ENCODE measurements at regions not wholly inside any gene's neighbourhood (a gene's known extent, or its start where the extent isn't known, plus 50 kb on each side); places are given as distances from the start of the nearest gene placed in this dataset.
A peak's percentile ranks its signal among the peaks of the same experiment; 100 is the strongest.

GRCh38 chr3:30187366-30187765 is 419.0 kb upstream of the TGFBR2 start:
- H3K27me3 ChIP-seq (replicated peaks): no peaks in the 10 kb centered on the region
- in situ Hi-C loops (cut with HindIII; ENCODE audit: low pct_ligation_motif_present, low sequenced_read_pairs): no loop called here
- no peak for TF ChIP-seq CTCF (IDR thresholded peaks at IDR 0.05; ENCODE audit: low read depth, low read length, missing control alignments)
- DNase-seq: no peak
- H3K27ac ChIP-seq: no peak overlapping the region
- H3K4me3 ChIP-seq (ENCODE audit: low read depth, low read length): no peak overlapping the region
- H3K36me3 ChIP-seq (replicated peaks): no peaks in the 10 kb centered on the region

- in situ Hi-C loops (cut with HindIII; ENCODE audit: low pct_ligation_motif_present, low sequenced_read_pairs): no loop called here
- Histone ChIP-seq H3K36me3 (replicated peaks) (no peaks in the 10 kb centered on the region), H3K4me3 (ENCODE audit: low read depth, low read length) (no peak overlapping the region), H3K27me3 (replicated peaks) (no peaks in the 10 kb centered on the region), H3K27ac (no peak overlapping the region)
- TF ChIP-seq CTCF (IDR thresholded peaks at IDR 0.05; ENCODE audit: low read depth, low read length, missing control alignments): no peak
- peak; percentile 5 for DNase-seq
Observed at GRCh38 chr3:30188713-30189112, 417.7 kb upstream of the TGFBR2 start.

- TF ChIP-seq CTCF (IDR thresholded peaks at IDR 0.05; ENCODE audit: low read depth, low read length, missing control alignments): no peak
- no peak for DNase-seq
- in situ Hi-C loops (cut with HindIII; ENCODE audit: low pct_ligation_motif_present, low sequenced_read_pairs): no loop called here
- H3K27me3 ChIP-seq (replicated peaks): no peaks in the 10 kb centered on the region
- no peak overlapping the region for H3K27ac ChIP-seq
- no peak overlapping the region for H3K4me3 ChIP-seq (ENCODE audit: low read depth, low read length)
- H3K36me3 ChIP-seq (replicated peaks): no peaks in the 10 kb centered on the region
Observed at GRCh38 chr3:30189900-30190299, 416.5 kb upstream of the TGFBR2 start.

GRCh38 chr3:30193625-30194044 is 412.8 kb upstream of the TGFBR2 start:
- no peaks in the 10 kb centered on the region for H3K27me3 ChIP-seq (replicated peaks)
- TF ChIP-seq CTCF (IDR thresholded peaks at IDR 0.05; ENCODE audit: low read depth, low read length, missing control alignments): no peak
- no peak overlapping the region for H3K27ac ChIP-seq
- H3K36me3 ChIP-seq (replicated peaks): no peaks in the 10 kb centered on the region
- no peak for DNase-seq
- in situ Hi-C loops (cut with HindIII; ENCODE audit: low pct_ligation_motif_present, low sequenced_read_pairs): no loop called here
- no peak overlapping the region for H3K4me3 ChIP-seq (ENCODE audit: low read depth, low read length)

GRCh38 chr3:30195352-30195751 is 411.0 kb upstream of the TGFBR2 start:
- Histone ChIP-seq H3K27ac (no peak overlapping the region), H3K27me3 (replicated peaks) (no peaks in the 10 kb centered on the region), H3K4me3 (ENCODE audit: low read depth, low read length) (no peak overlapping the region), H3K36me3 (replicated peaks) (no peaks in the 10 kb centered on the region)
- no peak for TF ChIP-seq CTCF (IDR thresholded peaks at IDR 0.05; ENCODE audit: low read depth, low read length, missing control alignments)
- no peak for DNase-seq
- in situ Hi-C loops (cut with HindIII; ENCODE audit: low pct_ligation_motif_present, low sequenced_read_pairs): no loop called here

- Histone ChIP-seq H3K27ac (no peak overlapping the region), H3K4me3 (ENCODE audit: low read depth, low read length) (no peak overlapping the region), H3K36me3 (replicated peaks) (no peaks in the 10 kb centered on the region), H3K27me3 (replicated peaks) (no peaks in the 10 kb centered on the region)
- no peak for DNase-seq
- no peak for TF ChIP-seq CTCF (IDR thresholded peaks at IDR 0.05; ENCODE audit: low read depth, low read length, missing control alignments)
- in situ Hi-C loops (cut with HindIII; ENCODE audit: low pct_ligation_motif_present, low sequenced_read_pairs): no loop called here
Observed at GRCh38 chr3:30198162-30198561, 408.2 kb upstream of the TGFBR2 start.
